ENCODE measurements at regions not wholly inside any gene's neighbourhood (a gene's known extent, or its start where the extent isn't known, plus 50 kb on each side); places are given as distances from the start of the nearest gene placed in this dataset.

DNA sequence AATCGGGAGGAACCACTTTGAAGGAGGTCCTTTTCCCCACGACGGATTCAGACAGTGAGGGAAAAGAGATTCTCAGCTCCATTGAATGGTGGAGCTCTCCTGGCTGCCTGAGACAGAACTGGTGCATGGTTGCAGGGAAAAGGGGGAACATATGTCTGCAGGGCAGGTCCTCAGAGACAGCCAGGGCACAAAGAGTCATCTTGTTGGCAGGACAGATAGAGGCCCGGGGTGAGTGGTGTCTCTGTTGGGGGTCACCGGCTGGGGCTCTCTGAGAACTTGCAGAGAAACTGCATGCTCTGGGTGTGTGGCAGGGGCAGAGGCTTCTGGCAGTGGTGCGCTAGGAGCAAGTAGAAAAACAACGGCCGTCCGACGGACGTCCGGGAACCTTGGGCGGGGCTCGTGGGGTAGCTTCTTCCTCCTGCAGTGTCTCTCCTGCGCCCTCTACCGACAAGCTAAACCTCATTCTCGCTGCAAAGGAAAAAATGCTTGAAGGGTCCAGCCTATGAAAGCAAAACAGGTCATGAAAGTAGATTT is 94.3 kb downstream of the CDCA7 start:
- TF ChIP-seq, protein P1, sequence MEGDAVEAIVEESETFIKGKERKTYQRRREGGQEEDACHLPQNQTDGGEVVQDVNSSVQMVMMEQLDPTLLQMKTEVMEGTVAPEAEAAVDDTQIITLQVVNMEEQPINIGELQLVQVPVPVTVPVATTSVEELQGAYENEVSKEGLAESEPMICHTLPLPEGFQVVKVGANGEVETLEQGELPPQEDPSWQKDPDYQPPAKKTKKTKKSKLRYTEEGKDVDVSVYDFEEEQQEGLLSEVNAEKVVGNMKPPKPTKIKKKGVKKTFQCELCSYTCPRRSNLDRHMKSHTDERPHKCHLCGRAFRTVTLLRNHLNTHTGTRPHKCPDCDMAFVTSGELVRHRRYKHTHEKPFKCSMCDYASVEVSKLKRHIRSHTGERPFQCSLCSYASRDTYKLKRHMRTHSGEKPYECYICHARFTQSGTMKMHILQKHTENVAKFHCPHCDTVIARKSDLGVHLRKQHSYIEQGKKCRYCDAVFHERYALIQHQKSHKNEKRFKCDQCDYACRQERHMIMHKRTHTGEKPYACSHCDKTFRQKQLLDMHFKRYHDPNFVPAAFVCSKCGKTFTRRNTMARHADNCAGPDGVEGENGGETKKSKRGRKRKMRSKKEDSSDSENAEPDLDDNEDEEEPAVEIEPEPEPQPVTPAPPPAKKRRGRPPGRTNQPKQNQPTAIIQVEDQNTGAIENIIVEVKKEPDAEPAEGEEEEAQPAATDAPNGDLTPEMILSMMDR (conservative IDR thresholded peaks at IDR 0.05; ENCODE audit: low read depth, low read length) = peak; percentile 86
- no peak for TF ChIP-seq EZH2phosphoT487 (IDR thresholded peaks at IDR 0.05; ENCODE audit: borderline replicate concordance, low read length)

All from PC-3 (cell line).